Panc1 (cell line): ENCODE measurements at regions not wholly inside any gene's neighbourhood (a gene's known extent, or its start where the extent isn't known, plus 50 kb on each side); places are given as distances from the start of the nearest gene placed in this dataset.

Source experiments
- ATAC-seq: fragments of 200-7000 bp; cut with Tn5 transposase; 2 replicates; pipeline ENCODE4 v1.9.1; 2020; ENCODE audit warnings: mild to moderate bottlenecking, moderate library complexity
- BruUV-seq: library from RNA; stranded (reverse); fragments of 400-500 nt; replicated peaks from 2 replicates; lab custom pipeline; 2021; lab: Mats Ljungman, UMichigan
- CTCF ChIA-PET: fragments of 300-600 bp; sonication (Branson Sonifier 250); formaldehyde crosslinking; loops from one replicate; lab custom pipeline; 2022; ENCODE audit warnings: antibody characterized with exemption; lab: Charles Lee
- POLR2A ChIA-PET: fragments of 300-600 bp; sonication (Branson Sonifier 250); formaldehyde crosslinking; loops from one replicate; lab custom pipeline; 2022; ENCODE audit warnings: antibody characterized with exemption; lab: Charles Lee
- DNase-seq: peaks from one replicate; pipeline ENCODE4 v3.0.0-alpha.2; 2010; ENCODE audit warnings: low read depth, low spot score
- H3K27ac ChIP-seq: 2 replicates; pipeline ENCODE4 v1.5.1; 2011; ENCODE audit warnings: mild to moderate bottlenecking, low read length, inconsistent platforms
- H3K27me3 ChIP-seq: fragments of 200-500 bp; sonication (Bioruptor generic); 2 replicates; pipeline ENCODE4 v1.6.0; 2014; ENCODE audit warnings: low read length, inconsistent platforms; ENCODE audit not compliant: control insufficient read depth, insufficient read depth
- H3K36me3 ChIP-seq: fragments of 200-500 bp; sonication (Bioruptor generic); 2 replicates; pipeline ENCODE4 v1.5.1; 2014; ENCODE audit warnings: inconsistent platforms, mild to moderate bottlenecking, low read length, moderate library complexity; ENCODE audit not compliant: control insufficient read depth, insufficient read depth
- H3K4me1 ChIP-seq: 2 replicates; pipeline ENCODE4 v1.5.1; 2011; ENCODE audit warnings: inconsistent platforms, mild to moderate bottlenecking, low read length, moderate library complexity; ENCODE audit not compliant: control insufficient read depth, insufficient read depth
- H3K4me3 ChIP-seq, 2 experiments: 2 replicates each; pipeline ENCODE4 v1.5.1; 2011 to 2012; ENCODE audit warnings: low read depth in 2 of 2, low read length in 2 of 2, mild to moderate bottlenecking in 2 of 2, inconsistent platforms in 1 of 2, moderate library complexity in 1 of 2
- H3K9me3 ChIP-seq: fragments of 200-500 bp; sonication (Bioruptor generic); 2 replicates; pipeline ENCODE4 v1.5.1; 2014; ENCODE audit warnings: low read depth, mild to moderate bottlenecking, inconsistent platforms, low read length, moderate library complexity; ENCODE audit not compliant: control insufficient read depth, insufficient read depth
- POLR2AphosphoS5 ChIP-seq: IDR thresholded peaks from 2 replicates; pipeline ENCODE4 v1.6.1; 2012; ENCODE audit warnings: mild to moderate bottlenecking, low read depth, low read length, moderate library complexity
- SIN3A ChIP-seq: IDR thresholded peaks from 2 replicates; pipeline ENCODE4 v1.6.1; 2012; ENCODE audit warnings: low read depth, mild to moderate bottlenecking, low read length, moderate library complexity, borderline replicate concordance; ENCODE audit not compliant: insufficient read depth
- TCF7L2 ChIP-seq: IDR thresholded peaks from 2 replicates; pipeline ENCODE4 v1.6.1; 2011; ENCODE audit warnings: mild to moderate bottlenecking, low read depth, low read length, inconsistent platforms
- in situ Hi-C: cut with HindIII; loops from 2 replicates; pipeline ENCODE4 v1.10.0; 2016; ENCODE audit warnings: low sequenced_read_pairs, low pct_unique_long_range_greater_than_20kb
- intact Hi-C: fragments of 100-400 bp; cut with micrococcal nuclease; formaldehyde crosslinking; loops from one replicate; pipeline ENCODE4 v1.10.0; 2022; ENCODE audit not compliant: unreplicated experiment
- TF ChIP-seq, protein P1 (sequence below): fragments of 450-650 bp; IDR thresholded peaks from 2 replicates; pipeline ENCODE4 v1.5.1; 2017; ENCODE audit warnings: mild to moderate bottlenecking
- TF ChIP-seq, protein P2 (sequence below), 2 experiments: IDR thresholded peaks; 2 replicates each; pipeline ENCODE4 v1.6.1; 2011 to 2012; ENCODE audit warnings: low read depth in 2 of 2, control low read depth in 1 of 2, low read length in 1 of 2, mild to moderate bottlenecking in 1 of 2, moderate library complexity in 1 of 2; ENCODE audit not compliant: insufficient read depth in 1 of 2

DNA sequence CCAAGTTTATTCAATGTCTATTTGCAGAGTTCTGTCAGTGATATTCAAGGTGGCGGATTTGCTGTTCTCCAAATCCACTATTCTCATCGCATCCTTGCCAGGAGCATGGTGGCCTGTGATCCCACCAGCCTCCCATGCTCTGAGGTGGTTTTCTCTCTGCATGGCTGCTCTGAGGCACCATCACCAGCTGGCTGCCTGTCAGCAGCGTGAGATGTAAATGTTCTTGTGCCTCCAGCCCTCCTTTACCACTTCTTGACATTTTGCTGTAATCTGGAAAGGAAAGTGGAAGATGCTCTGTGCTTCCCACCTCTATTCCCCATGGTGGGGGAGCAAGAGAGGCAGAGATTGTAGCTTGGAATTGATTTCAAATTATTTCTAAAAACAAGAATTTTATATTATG lies 293.6 kb upstream of the SLC24A2 start:
- Histone ChIP-seq H3K27me3 (no peaks in the 10 kb centered on the region), H3K9me3 (no peaks in the 10 kb centered on the region), H3K4me3 (no peak overlapping the region), H3K4me1 (no peaks in the 10 kb centered on the region), H3K27ac (no peak overlapping the region), H3K36me3 (no peaks in the 10 kb centered on the region)
- TF ChIP-seq TCF7L2 = no peak
- TF ChIP-seq SIN3A = no peak
- TF ChIP-seq, protein P1, sequence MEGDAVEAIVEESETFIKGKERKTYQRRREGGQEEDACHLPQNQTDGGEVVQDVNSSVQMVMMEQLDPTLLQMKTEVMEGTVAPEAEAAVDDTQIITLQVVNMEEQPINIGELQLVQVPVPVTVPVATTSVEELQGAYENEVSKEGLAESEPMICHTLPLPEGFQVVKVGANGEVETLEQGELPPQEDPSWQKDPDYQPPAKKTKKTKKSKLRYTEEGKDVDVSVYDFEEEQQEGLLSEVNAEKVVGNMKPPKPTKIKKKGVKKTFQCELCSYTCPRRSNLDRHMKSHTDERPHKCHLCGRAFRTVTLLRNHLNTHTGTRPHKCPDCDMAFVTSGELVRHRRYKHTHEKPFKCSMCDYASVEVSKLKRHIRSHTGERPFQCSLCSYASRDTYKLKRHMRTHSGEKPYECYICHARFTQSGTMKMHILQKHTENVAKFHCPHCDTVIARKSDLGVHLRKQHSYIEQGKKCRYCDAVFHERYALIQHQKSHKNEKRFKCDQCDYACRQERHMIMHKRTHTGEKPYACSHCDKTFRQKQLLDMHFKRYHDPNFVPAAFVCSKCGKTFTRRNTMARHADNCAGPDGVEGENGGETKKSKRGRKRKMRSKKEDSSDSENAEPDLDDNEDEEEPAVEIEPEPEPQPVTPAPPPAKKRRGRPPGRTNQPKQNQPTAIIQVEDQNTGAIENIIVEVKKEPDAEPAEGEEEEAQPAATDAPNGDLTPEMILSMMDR = no peak
- TF ChIP-seq POLR2AphosphoS5 = no peak
- TF ChIP-seq, protein P2, sequence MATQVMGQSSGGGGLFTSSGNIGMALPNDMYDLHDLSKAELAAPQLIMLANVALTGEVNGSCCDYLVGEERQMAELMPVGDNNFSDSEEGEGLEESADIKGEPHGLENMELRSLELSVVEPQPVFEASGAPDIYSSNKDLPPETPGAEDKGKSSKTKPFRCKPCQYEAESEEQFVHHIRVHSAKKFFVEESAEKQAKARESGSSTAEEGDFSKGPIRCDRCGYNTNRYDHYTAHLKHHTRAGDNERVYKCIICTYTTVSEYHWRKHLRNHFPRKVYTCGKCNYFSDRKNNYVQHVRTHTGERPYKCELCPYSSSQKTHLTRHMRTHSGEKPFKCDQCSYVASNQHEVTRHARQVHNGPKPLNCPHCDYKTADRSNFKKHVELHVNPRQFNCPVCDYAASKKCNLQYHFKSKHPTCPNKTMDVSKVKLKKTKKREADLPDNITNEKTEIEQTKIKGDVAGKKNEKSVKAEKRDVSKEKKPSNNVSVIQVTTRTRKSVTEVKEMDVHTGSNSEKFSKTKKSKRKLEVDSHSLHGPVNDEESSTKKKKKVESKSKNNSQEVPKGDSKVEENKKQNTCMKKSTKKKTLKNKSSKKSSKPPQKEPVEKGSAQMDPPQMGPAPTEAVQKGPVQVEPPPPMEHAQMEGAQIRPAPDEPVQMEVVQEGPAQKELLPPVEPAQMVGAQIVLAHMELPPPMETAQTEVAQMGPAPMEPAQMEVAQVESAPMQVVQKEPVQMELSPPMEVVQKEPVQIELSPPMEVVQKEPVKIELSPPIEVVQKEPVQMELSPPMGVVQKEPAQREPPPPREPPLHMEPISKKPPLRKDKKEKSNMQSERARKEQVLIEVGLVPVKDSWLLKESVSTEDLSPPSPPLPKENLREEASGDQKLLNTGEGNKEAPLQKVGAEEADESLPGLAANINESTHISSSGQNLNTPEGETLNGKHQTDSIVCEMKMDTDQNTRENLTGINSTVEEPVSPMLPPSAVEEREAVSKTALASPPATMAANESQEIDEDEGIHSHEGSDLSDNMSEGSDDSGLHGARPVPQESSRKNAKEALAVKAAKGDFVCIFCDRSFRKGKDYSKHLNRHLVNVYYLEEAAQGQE (IDR thresholded peaks at IDR 0.05; ENCODE audit: insufficient read depth in 1 of 2, low read depth in 2 of 2, low read length in 1 of 2) = no peak
- in situ Hi-C loops = no loop called here
- DNase-seq (no peak), ATAC-seq (no peak)
- BruUV-seq = no TSS peak
- intact Hi-C loops = no loop called here
- ChIA-PET POLR2A (no interaction called here), CTCF (no interaction called here)

GRCh38 chr9:20078246-20078645 lies 289.4 kb upstream of the SLC24A2 start:
- TF ChIP-seq POLR2AphosphoS5 (no peak), TCF7L2 (no peak), SIN3A (no peak)
- TF ChIP-seq, protein P2 (IDR thresholded peaks at IDR 0.05; ENCODE audit: insufficient read depth in 1 of 2, low read depth in 2 of 2, low read length in 1 of 2) = no peak
- TF ChIP-seq, protein P1 = no peak
- Histone ChIP-seq H3K4me1 (no peaks in the 10 kb centered on the region), H3K9me3 (no peaks in the 10 kb centered on the region), H3K27ac (no peak overlapping the region), H3K27me3 (no peaks in the 10 kb centered on the region), H3K4me3 (no peak overlapping the region), H3K36me3 (no peaks in the 10 kb centered on the region)
- POLR2A ChIA-PET = no interaction called here
- intact Hi-C loops (no loop called here), in situ Hi-C loops (no loop called here)
- BruUV-seq = no TSS peak
- CTCF ChIA-PET = no interaction called here
- ATAC-seq (no peak), DNase-seq (no peak)
